MM.1S (cell line): ENCODE measurements at regions not wholly inside any gene's neighbourhood (a gene's known extent, or its start where the extent isn't known, plus 50 kb on each side); places are given as distances from the start of the nearest gene placed in this dataset.

Experiments
- DNase-seq: peaks from one replicate; pipeline ENCODE4 v3.0.0-alpha.2; 2015
- H2AFZ ChIP-seq: fragments of 300-600 bp; sonication (generic); 2 replicates; pipeline ENCODE4 v1.6.0; 2016; ENCODE audit warnings: antibody characterized with exemption, low read length
- H3F3A ChIP-seq: fragments of 300-600 bp; sonication (generic); 2 replicates; pipeline ENCODE4 v1.6.1; 2016; ENCODE audit warnings: mild to moderate bottlenecking, antibody characterized with exemption, low read length, moderate library complexity, mixed read lengths; ENCODE audit not compliant: insufficient read depth
- H3K27ac ChIP-seq: fragments of 300-600 bp; sonication (generic); 2 replicates; pipeline ENCODE4 v1.5.1; 2016; ENCODE audit warnings: mild to moderate bottlenecking, low read length
- H3K27me3 ChIP-seq: fragments of 300-600 bp; sonication (generic); replicated peaks from 2 replicates; pipeline ENCODE4 v1.6.0; 2016; ENCODE audit warnings: low read length; ENCODE audit not compliant: insufficient read depth
- H3K36me3 ChIP-seq: fragments of 300-600 bp; sonication (generic); replicated peaks from 2 replicates; pipeline ENCODE4 v1.6.1; 2016; ENCODE audit warnings: mild to moderate bottlenecking, low read length, mixed read lengths; ENCODE audit not compliant: insufficient read depth
- H3K4me1 ChIP-seq: fragments of 300-600 bp; sonication (generic); 2 replicates; pipeline ENCODE4 v1.6.1; 2016; ENCODE audit warnings: low read length, mixed read lengths
- H3K4me2 ChIP-seq: fragments of 300-600 bp; sonication (generic); 2 replicates; pipeline ENCODE4 v1.6.0; 2016; ENCODE audit warnings: low read depth, low read length
- H3K4me3 ChIP-seq: fragments of 300-600 bp; sonication (generic); 2 replicates; pipeline ENCODE4 v1.5.1; 2016; ENCODE audit warnings: low read length, mixed read lengths
- H3K79me2 ChIP-seq: fragments of 300-600 bp; sonication (generic); 2 replicates; pipeline ENCODE4 v1.6.1; 2016; ENCODE audit warnings: mixed run types, low read length, mixed read lengths
- H3K9ac ChIP-seq: fragments of 300-600 bp; sonication (generic); 2 replicates; pipeline ENCODE4 v1.6.1; 2016; ENCODE audit warnings: low read length, mixed read lengths
- H3K9me2 ChIP-seq: fragments of 300-600 bp; sonication (generic); replicated peaks from 2 replicates; pipeline ENCODE4 v1.6.1; 2016; ENCODE audit warnings: mild to moderate bottlenecking, low read length, mixed read lengths; ENCODE audit not compliant: insufficient read depth
- H3K9me3 ChIP-seq: fragments of 300-600 bp; sonication (generic); replicated peaks from 2 replicates; pipeline ENCODE4 v1.6.1; 2016; ENCODE audit warnings: mild to moderate bottlenecking, low read length, mixed read lengths; ENCODE audit not compliant: insufficient read depth
- H4K20me1 ChIP-seq: fragments of 300-600 bp; sonication (generic); 2 replicates; pipeline ENCODE4 v1.6.1; 2016; ENCODE audit warnings: mild to moderate bottlenecking, low read length, moderate library complexity, mixed read lengths; ENCODE audit not compliant: insufficient read depth
- EZH2 ChIP-seq: fragments of 300-600 bp; sonication (generic); optimal IDR thresholded peaks from 2 replicates; pipeline ENCODE3; 2017; ENCODE audit warnings: low read depth, mild to moderate bottlenecking, antibody characterized with exemption, low read length, mixed read lengths
- EZH2phosphoT487 ChIP-seq: fragments of 300-600 bp; sonication (generic); IDR thresholded peaks from 2 replicates; pipeline ENCODE4 v1.6.1; 2018; ENCODE audit warnings: antibody characterized with exemption, low read length
- TF ChIP-seq, protein P1 (sequence below): fragments of 300-600 bp; sonication (generic); IDR thresholded peaks from 2 replicates; pipeline ENCODE4 v1.5.1; 2016; ENCODE audit warnings: antibody characterized with exemption, low read length, mixed read lengths

DNA sequence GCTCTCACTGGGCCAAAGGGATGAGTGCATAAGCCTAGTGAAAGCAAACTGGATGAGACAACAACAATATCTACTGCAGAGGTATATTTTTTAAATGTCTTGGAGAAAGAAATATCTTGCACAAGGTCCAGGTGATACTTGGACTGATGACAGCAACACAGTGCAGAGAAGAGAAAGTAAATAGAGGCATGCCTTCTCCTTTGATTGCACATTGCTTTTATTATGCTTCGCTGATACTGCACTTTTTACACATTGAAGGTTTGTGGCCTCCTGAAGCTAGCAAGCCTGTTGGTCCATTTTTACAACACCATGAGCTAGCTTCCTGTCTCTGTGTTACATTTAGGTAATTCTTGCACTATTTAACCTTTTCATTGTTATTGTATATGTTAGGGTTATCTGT lies 189.0 kb upstream of the NDST3 start:
- Histone ChIP-seq H2AFZ (no peak overlapping the region), H3K27me3 (no peaks in the 10 kb centered on the region), H3K9me2 (no peaks in the 10 kb centered on the region), H3K9me3 (no peaks in the 10 kb centered on the region), H3F3A (no peaks in the 10 kb centered on the region), H3K36me3 (no peaks in the 10 kb centered on the region), H3K9ac (no peak overlapping the region), H3K27ac (no peak overlapping the region), H3K4me3 (no peak overlapping the region), H4K20me1 (no peaks in the 10 kb centered on the region), H3K4me2 (no peak overlapping the region), H3K4me1 (no peaks in the 10 kb centered on the region), H3K79me2 (no peaks in the 10 kb centered on the region)
- no peak for DNase-seq
- TF ChIP-seq EZH2 (no peak), EZH2phosphoT487 (no peak)
- TF ChIP-seq, protein P1, sequence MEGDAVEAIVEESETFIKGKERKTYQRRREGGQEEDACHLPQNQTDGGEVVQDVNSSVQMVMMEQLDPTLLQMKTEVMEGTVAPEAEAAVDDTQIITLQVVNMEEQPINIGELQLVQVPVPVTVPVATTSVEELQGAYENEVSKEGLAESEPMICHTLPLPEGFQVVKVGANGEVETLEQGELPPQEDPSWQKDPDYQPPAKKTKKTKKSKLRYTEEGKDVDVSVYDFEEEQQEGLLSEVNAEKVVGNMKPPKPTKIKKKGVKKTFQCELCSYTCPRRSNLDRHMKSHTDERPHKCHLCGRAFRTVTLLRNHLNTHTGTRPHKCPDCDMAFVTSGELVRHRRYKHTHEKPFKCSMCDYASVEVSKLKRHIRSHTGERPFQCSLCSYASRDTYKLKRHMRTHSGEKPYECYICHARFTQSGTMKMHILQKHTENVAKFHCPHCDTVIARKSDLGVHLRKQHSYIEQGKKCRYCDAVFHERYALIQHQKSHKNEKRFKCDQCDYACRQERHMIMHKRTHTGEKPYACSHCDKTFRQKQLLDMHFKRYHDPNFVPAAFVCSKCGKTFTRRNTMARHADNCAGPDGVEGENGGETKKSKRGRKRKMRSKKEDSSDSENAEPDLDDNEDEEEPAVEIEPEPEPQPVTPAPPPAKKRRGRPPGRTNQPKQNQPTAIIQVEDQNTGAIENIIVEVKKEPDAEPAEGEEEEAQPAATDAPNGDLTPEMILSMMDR: no peak

- Histone ChIP-seq H3K27ac (no peak overlapping the region), H4K20me1 (no peaks in the 10 kb centered on the region), H3K9me3 (no peaks in the 10 kb centered on the region), H3K4me2 (no peak overlapping the region), H3K4me3 (no peak overlapping the region), H3F3A (no peaks in the 10 kb centered on the region), H2AFZ (no peak overlapping the region), H3K36me3 (no peaks in the 10 kb centered on the region), H3K79me2 (no peaks in the 10 kb centered on the region), H3K9me2 (no peaks in the 10 kb centered on the region; the same call in 1 of the 2 replicates), H3K4me1 (no peaks in the 10 kb centered on the region), H3K9ac (no peak overlapping the region), H3K27me3 (no peaks in the 10 kb centered on the region)
- TF ChIP-seq, protein P1: no peak
- TF ChIP-seq EZH2: no peak
- no peak for TF ChIP-seq EZH2phosphoT487
- DNase-seq: no peak
These were observed 186.4 kb upstream of the NDST3 start for GRCh38 chr4:117847849-117848248.

DNA sequence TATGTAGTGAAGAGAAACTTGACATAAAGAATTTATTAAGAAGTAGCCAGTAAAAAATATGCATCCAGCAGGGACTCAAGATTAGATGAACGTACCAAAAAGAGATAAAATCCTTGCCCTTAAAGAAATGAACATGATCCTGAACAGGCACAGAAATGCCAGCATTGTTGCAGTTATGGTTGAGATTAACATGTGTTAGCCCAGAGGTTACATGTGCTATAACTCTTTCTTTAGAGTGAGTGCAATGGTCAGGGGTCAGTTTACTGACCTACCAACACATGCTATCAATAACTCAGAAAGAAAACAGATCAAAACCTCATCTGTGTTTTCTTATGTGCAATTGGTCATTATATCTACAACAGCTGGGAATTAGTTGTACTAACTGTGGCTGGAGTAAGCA lies 166.1 kb upstream of the NDST3 start:
- no peaks in the 10 kb centered on the region for H3K9me2 ChIP-seq
- no peaks in the 10 kb centered on the region for H3K9me3 ChIP-seq
- no peak overlapping the region for H2AFZ ChIP-seq
- TF ChIP-seq EZH2phosphoT487 (no peak), EZH2 (no peak)
- TF ChIP-seq, protein P1: no peak
- H3K27ac ChIP-seq: no peak overlapping the region
- no peak overlapping the region for H3K4me2 ChIP-seq
- H3K79me2 ChIP-seq: no peaks in the 10 kb centered on the region
- H3K4me3 ChIP-seq: no peak overlapping the region
- H3K9ac ChIP-seq: no peak overlapping the region
- no peaks in the 10 kb centered on the region for H3K27me3 ChIP-seq
- no peaks in the 10 kb centered on the region for H3K36me3 ChIP-seq
- no peaks in the 10 kb centered on the region for H3F3A ChIP-seq
- no peak for DNase-seq
- no peaks in the 10 kb centered on the region for H3K4me1 ChIP-seq
- no peaks in the 10 kb centered on the region for H4K20me1 ChIP-seq
